Superior temporal gyrus (tissue), 1 donor: ENCODE measurements at regions not wholly inside any gene's neighbourhood (a gene's known extent, or its start where the extent isn't known, plus 50 kb on each side); places are given as distances from the start of the nearest gene placed in this dataset.
"Not testable (repeated sequence)": the region's sequence is repeated elsewhere in the genome, so short reads cannot be mapped to it uniquely, and the experiment has no call there.

Source experiments
- DNase-seq: peaks from one replicate; pipeline ENCODE4 v3.0.0-alpha.2; 2016; ENCODE audit errors: extremely low spot score

DNA sequence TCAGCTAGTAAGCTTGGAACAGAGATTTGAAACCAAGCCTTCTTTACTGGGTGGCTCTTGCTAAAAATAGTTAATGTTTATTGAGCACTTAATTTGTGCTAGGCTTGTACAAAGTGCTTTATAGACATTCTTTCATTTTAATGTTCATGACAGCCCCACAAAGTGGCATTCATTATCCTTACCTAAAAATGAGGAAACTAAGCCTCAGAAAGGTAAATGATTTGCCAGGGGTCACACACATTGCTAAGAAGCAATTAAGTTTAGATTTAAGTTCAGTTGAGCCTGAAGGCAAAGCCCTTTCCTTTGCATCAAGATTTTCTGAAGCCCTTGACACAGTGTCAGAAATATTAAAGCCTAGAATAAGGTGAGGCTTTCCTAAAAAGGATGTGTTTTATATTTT lies 327.5 kb upstream of the FGF13 start:
- no peak for DNase-seq

DNA sequence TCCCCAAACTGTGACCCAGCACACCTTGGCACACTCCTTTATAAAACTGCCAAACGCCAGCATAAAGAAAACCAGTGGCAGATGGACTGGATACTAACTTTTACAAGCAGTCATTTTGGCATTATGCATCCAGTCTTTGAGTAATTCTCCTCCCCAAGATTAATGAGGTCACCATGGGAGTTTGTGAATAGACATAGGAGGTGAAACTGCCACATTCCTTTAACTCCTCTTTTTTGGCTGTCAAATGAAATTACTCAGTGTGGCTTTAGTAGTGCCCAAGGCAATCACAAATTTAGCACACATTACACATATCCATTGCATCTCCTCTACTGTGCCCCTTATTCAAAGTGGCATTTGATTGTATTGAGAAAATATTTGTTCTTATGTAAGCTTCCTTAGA lies 315.3 kb upstream of the FGF13 start:
- DNase-seq, result no peak

- no peak for DNase-seq
Measured at GRCh38 chrX:139026406-139026805, 314.9 kb upstream of the FGF13 start.

- DNase-seq, result no peak
Measured at GRCh38 chrX:139025816-139026215, 314.3 kb upstream of the FGF13 start.

DNA sequence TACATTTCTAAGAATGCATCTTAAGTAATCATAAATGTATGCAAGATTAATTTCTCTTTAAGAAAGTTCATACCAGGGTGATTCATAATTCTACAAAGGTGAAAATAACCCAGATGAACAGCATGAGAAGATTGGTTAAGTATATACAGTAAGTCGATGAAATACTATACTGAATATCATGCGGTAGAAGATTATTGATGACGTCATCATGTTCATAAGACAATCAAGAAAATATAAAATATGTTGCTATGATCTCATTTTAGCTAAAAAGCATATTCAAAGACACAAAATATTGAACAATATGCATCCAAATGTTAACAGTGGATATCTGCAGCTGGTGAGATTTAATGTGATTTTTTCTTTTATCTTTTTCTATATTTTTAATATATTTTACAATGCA lies 312.0 kb upstream of the FGF13 start:
- DNase-seq, result no peak

DNA sequence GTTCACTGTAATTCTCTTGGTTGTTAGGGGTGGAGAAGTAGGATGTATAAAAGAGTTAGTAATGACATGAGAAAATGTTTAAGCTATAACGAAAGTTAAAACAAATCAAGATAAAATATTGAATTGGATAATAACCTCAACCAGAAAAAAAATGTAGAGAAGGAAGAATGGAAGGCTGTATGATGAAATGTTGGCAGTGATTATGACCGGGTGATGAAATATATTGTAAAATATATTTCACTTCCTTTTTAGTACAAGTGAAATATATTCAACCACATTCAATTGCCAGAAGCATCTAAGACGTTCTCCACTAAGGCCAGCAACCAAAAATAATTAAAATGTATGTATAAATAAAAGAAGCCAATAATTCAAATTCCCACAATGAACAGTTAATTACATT lies 309.3 kb upstream of the FGF13 start:
- DNase-seq, result no peak

DNA sequence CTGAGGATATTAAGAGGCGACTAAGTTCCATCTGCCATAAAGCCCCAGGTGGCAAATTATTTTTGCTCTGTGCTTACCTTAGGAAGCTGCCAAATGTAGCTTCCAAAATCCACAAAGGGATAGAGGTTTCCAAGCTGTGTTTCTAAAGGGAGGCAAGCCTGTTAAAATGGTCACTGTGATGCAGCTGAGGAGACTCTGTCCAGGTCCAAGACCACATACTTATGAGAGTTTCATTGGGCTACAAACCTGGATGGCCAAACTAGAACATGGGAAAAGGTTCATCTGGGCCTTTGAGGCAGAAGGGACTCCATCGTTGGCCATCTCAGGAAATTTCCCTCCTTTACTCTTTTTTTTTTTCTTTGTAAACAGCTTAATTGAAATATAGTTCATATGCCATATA lies 306.9 kb upstream of the FGF13 start:
- no peak for DNase-seq

GRCh38 chrX:139015627-139016026 lies 304.1 kb upstream of the FGF13 start:
- DNase-seq, result no peak

DNA sequence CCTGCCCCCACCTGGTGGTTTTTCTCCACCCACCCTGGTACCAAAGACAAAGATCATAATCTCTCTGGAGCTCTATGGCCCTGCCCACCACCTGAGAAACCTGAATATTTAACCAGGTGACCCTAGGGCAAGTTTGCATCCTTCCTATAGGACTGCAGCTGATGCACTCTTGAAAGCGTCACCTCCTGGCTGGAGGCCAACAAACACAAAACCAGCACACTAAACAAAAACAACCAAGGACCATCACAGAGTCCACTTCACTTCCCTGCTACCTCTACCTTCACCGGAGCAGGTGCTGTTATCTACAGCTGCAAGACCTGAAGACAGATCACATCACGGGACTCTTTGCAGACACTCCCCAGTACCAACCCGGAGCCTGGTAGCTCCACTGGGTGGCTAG lies 296.7 kb upstream of the FGF13 start:
- no peak for DNase-seq

DNA sequence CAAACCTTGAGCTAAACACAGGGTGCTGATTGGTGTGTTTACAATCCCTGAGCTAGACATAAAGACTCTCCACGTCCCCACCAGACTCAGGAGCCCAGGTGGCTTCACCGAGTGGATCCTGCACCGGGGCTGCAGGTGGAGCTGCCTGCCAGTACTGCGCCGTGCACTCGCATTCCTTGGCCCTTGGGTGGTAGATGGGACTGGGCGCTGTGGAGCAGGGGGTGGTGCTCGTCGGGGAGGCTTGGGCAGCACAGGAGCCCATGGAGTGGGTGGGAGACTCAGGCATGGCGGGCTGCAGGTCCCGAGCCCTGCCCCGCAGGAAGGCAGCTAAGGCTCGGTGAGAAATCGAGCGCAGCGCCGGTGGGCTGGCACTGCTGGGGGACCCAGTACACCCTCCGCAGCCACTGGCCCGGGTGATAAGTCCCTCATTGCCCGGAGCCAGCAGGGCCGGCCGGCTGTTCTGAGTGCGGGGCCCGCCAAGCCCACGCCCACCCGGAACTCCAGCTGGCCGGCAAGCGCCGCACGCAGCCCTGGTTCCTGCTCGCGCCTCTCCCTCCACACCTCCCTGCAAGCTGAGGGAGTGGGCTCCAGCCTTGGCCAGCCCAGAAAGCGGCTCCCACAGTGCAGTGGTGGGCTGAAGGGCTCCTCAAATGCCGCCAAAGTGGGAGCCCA lies 292.5 kb upstream of the FGF13 start:
- DNase-seq, result not testable (repeated sequence)

- no peak for DNase-seq
Measured at GRCh38 chrX:139002319-139002718, 290.8 kb upstream of the FGF13 start.

DNA sequence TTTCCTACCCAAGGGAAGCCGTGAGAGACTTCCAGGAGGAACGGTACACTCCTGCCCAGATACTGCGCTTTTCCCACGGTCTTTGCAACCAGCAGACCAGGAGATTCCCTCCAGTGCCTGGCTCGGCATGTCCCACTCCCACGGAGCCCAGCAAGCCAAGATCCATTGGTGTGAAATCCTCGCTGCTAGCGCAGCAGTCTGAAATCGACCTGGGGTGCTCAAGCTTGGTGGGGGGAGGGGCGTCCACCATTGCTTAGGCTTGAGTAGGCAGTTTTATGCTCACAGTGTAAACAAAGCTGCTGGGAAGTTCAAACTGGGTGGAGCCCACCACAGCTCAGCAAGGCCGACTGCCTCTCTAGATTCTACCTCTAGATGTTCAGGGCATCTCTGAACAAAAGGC lies 284.8 kb upstream of the FGF13 start:
- DNase-seq, result no peak

GRCh38 chrX:138995458-138995857 lies 283.9 kb upstream of the FGF13 start:
- no peak for DNase-seq

- DNase-seq, result not testable (repeated sequence)
Measured at GRCh38 chrX:138990425-138990824, 278.9 kb upstream of the FGF13 start.

DNA sequence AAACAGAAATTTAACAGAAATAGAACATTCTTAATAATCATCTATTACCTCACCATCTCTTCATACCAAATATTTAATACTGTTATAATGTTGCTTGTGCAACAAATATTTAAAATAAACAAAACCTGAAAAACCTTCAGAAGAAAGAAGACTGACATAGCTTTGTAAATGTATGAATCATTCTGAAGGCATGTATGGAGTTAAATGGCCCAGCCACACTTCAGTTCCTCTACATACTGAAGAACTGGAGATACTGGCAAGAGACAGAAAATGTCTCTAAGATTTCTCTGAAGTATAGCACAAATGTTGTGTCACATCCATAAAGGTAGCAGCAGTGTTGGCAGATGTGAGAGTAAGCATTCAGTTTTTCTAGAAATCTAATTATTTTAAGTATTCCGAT lies 275.3 kb upstream of the FGF13 start:
- no peak for DNase-seq

DNA sequence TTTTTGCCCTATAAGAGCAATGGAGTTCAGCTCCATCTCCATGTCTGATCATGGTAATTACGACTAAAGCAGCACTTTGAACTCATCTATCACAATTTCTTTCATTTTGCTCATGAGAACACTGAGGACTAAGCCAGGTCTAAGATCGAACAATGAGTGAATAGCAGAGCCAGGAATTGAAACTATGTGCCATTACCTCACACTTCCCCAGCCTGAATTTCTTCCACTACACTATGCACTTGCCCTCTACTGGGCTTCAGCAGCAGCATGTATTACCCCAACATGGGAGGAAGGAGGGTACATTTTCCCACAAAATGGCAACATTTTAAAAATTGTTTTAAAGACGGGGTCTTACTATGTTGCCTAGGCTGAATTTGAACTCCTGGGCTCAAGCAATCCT lies 274.7 kb upstream of the FGF13 start:
- DNase-seq, result no peak

GRCh38 chrX:138982365-138982764 lies 270.8 kb upstream of the FGF13 start:
- DNase-seq, result no peak

DNA sequence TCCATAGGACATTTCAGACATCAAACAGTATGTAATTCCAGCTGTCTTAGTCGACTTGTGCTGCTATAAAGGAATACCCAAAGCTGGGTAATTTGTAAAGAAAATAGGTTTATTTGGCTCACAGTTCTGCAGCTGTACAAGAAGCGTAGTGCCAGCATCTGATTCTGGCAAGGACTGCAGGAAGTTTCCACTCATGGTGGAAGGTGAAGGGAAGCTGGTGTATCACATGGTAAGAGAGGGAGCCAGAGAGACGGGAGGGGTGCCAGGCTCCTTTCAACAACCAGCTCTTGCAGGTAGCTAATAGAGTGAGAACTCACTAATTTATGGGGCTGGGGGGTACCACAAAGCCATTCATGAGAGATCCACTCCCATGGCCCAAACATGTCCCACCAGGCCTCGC lies 253.0 kb upstream of the FGF13 start:
- DNase-seq, result no peak

DNA sequence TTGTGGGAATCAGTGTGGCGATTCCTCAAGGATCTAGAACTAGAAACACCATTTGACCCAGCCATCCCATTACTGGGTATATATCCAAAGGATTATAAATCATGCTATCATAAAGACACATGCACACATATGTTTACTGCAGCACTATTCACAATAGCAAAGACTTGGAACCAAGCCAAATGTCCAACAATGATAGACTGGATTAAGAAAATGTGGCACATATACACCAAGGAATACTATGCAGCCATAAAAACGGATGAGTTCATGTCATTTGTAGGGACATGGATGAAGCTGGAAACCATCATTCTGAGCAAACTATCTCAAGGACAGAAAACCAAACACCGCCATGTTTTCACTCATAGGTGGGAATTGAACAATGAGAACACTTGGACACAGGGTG lies 250.9 kb upstream of the FGF13 start:
- DNase-seq, result not testable (repeated sequence)

DNA sequence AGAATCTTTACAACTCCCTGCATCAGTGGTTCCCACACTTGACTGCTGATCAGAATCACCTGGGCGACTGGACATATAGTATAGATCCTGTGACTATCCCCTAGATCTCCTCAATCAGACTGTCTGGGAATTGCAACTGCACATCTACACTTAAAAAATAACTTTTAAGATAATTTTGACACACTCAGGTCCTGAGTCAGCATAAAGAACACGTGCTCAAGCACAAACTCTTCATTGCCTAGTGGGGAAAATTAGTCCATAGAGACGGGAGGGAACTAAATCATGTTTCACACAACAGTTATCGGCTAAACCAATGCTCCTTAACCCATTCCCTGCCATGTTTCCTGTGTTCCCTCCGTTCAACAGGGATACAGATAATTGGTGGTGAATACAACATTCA lies 243.5 kb upstream of the FGF13 start:
- no peak for DNase-seq

DNA sequence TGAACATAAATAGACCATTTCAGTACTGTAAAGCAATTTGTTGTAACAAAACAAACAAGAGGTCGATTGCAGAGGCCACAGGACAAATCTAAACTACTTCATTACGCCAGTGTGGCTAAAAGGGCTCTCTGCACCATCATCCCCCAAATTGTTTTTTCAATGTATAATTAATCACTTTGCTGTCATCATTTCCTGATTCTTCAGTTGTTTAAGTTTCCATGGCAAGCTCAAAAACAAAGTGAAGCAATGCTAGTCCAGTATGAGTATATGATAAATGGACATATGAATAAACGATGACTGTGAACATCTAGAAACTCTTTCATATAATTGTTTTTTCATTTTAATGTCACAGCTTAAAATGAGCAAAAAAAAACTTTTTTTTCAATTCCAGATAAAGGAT lies 235.4 kb upstream of the FGF13 start:
- no peak for DNase-seq

GRCh38 chrX:138945219-138945618 lies 233.7 kb upstream of the FGF13 start:
- no peak for DNase-seq

DNA sequence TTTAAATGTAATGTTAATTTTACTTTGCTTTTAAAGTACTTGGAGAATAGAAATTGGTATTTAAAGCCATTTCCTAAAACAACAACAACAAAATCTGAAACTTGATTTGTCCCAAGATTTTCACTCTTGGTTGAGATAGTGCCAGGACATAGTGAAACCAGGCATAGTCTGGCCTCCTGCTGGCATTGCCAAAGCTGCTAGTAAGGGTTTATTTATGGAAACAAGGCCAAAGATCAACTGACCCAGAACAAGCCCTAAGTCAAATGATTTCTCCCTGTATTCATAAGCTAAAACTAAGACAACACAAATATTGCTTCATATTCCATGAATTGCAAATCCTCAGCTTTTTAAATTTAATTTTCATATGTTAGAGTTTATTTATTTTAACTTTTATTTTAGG lies 227.5 kb upstream of the FGF13 start:
- no peak for DNase-seq

GRCh38 chrX:138938003-138938402 lies 226.5 kb upstream of the FGF13 start:
- no peak for DNase-seq
